ENCODE measurements at regions not wholly inside any gene's neighbourhood (a gene's known extent, or its start where the extent isn't known, plus 50 kb on each side); places are given as distances from the start of the nearest gene placed in this dataset.
"Not testable (repeated sequence)": the region's sequence is repeated elsewhere in the genome, so short reads cannot be mapped to it uniquely, and the experiment has no call there.

- not testable (repeated sequence) for DNase-seq
Observed at GRCh38 chr6:92083914-92084313, 1335.4 kb downstream of the EPHA7 start.

GRCh38 chr6:92072387-92072786 lies 1347.0 kb downstream of the EPHA7 start:
- no peak for DNase-seq

GRCh38 chr6:92069781-92070180 lies 1349.6 kb downstream of the EPHA7 start:
- no peak for DNase-seq

- DNase-seq: no peak
Observed at GRCh38 chr6:92052513-92052912, 1366.8 kb downstream of the EPHA7 start.

GRCh38 chr6:92050216-92050615 lies 1369.1 kb downstream of the EPHA7 start:
- no peak for DNase-seq

GRCh38 chr6:92047860-92048259 lies 1371.5 kb downstream of the EPHA7 start:
- DNase-seq: no peak

GRCh38 chr6:92047152-92047850 lies 1372.1 kb downstream of the EPHA7 start:
- no peak for DNase-seq

- no peak for DNase-seq
Observed at GRCh38 chr6:92044312-92044711, 1375.0 kb downstream of the EPHA7 start.

- DNase-seq: no peak
Observed at GRCh38 chr6:92043777-92044176, 1375.6 kb downstream of the EPHA7 start.

GRCh38 chr6:92026878-92027277 lies 1392.5 kb downstream of the EPHA7 start:
- no peak for DNase-seq

GRCh38 chr6:92024881-92025280 lies 1394.5 kb downstream of the EPHA7 start:
- peak in 2 of 58 donors; percentile 5 to 8 for DNase-seq

GRCh38 chr6:92024110-92024509 lies 1395.2 kb downstream of the EPHA7 start:
- no peak for DNase-seq

- DNase-seq: no peak
Observed at GRCh38 chr6:92023410-92023966, 1395.9 kb downstream of the EPHA7 start.

GRCh38 chr6:92011681-92012245 lies 1407.6 kb downstream of the EPHA7 start:
- DNase-seq: peak in 1 of 58 donors; percentile 2

GRCh38 chr6:92008757-92009502 lies 1410.4 kb downstream of the EPHA7 start:
- DNase-seq: no peak

- DNase-seq: no peak
Observed at GRCh38 chr6:92000112-92000511, 1413.2 kb upstream of the MAP3K7 start.

GRCh38 chr6:91994787-91995186 lies 1407.9 kb upstream of the MAP3K7 start:
- DNase-seq: no peak

GRCh38 chr6:91982559-91982958 lies 1395.7 kb upstream of the MAP3K7 start:
- no peak for DNase-seq

- DNase-seq: no peak
Observed at GRCh38 chr6:91976797-91977196, 1389.9 kb upstream of the MAP3K7 start.

- DNase-seq: no peak
Observed at GRCh38 chr6:91970700-91971099, 1383.8 kb upstream of the MAP3K7 start.

GRCh38 chr6:91965872-91966271 lies 1379.0 kb upstream of the MAP3K7 start:
- no peak for DNase-seq

GRCh38 chr6:91961671-91962070 lies 1374.8 kb upstream of the MAP3K7 start:
- no peak for DNase-seq

All from anterior cingulate cortex (tissue), 58 donors.